Subcutaneous abdominal adipose tissue (tissue), 5 donors: ENCODE measurements at regions not wholly inside any gene's neighbourhood (a gene's known extent, or its start where the extent isn't known, plus 50 kb on each side); places are given as distances from the start of the nearest gene placed in this dataset.

Experiments used
- H3K27ac ChIP-seq: one replicate; pipeline ENCODE4 v1.7.0; 2013; ENCODE audit warnings: low read depth, mild to moderate bottlenecking, inconsistent platforms, low read length, moderate library complexity
- H3K27me3 ChIP-seq, 5 donors: one replicate each; pipeline ENCODE4 v1.7.0; 2013; ENCODE audit warnings: low read length in 5 of 5, inconsistent platforms in 1 of 5; ENCODE audit not compliant: control insufficient read depth in 5 of 5, insufficient read depth in 4 of 5
- H3K36me3 ChIP-seq, 5 donors: one replicate each; pipeline ENCODE4 v1.7.0; 2013; ENCODE audit warnings: low read length in 5 of 5; ENCODE audit not compliant: control insufficient read depth in 5 of 5, insufficient read depth in 5 of 5
- H3K4me1 ChIP-seq, 5 donors: one replicate each; pipeline ENCODE4 v1.7.0; 2013; ENCODE audit warnings: low read length in 5 of 5, mild to moderate bottlenecking in 3 of 5, moderate library complexity in 1 of 5; ENCODE audit not compliant: control insufficient read depth in 5 of 5, insufficient read depth in 5 of 5
- H3K4me3 ChIP-seq, 5 donors: one replicate each; pipeline ENCODE4 v1.7.0; 2013; ENCODE audit warnings: low read length in 5 of 5, low read depth in 1 of 5
- H3K9ac ChIP-seq, 5 donors: one replicate each; pipeline ENCODE4 v1.7.0; 2013; ENCODE audit warnings: low read length in 5 of 5, mild to moderate bottlenecking in 4 of 5, moderate library complexity in 3 of 5
- H3K9me3 ChIP-seq, 5 donors: one replicate each; pipeline ENCODE4 v1.7.0; 2013; ENCODE audit warnings: low read length in 5 of 5; ENCODE audit not compliant: control insufficient read depth in 5 of 5
- donor health status: healthy.
- donor health status: healthy.
- donor health status: healthy.
- donor health status: healthy.
- donor health status: healthy.

GRCh38 chr13:107678075-107678689 is 537.2 kb downstream of the LIG4 start:
- H3K36me3 ChIP-seq, result no peaks in the 10 kb centered on the region
- H3K4me1 ChIP-seq, result no peaks in the 10 kb centered on the region
- no peak overlapping the region for H3K9ac ChIP-seq
- no peaks in the 10 kb centered on the region for H3K27me3 ChIP-seq
- H3K9me3 ChIP-seq, result no peaks in the 10 kb centered on the region
- no peak overlapping the region for H3K27ac ChIP-seq
- no peak overlapping the region for H3K4me3 ChIP-seq

- no peaks in the 10 kb centered on the region for H3K9me3 ChIP-seq
- H3K36me3 ChIP-seq, result no peaks in the 10 kb centered on the region
- H3K4me1 ChIP-seq, result no peaks in the 10 kb centered on the region
- no peak overlapping the region for H3K4me3 ChIP-seq
- H3K9ac ChIP-seq, result no peak overlapping the region
- no peak overlapping the region for H3K27ac ChIP-seq
- H3K27me3 ChIP-seq, result no peaks in the 10 kb centered on the region
Observed at GRCh38 chr13:107675847-107676550, 539.3 kb downstream of the LIG4 start.

DNA sequence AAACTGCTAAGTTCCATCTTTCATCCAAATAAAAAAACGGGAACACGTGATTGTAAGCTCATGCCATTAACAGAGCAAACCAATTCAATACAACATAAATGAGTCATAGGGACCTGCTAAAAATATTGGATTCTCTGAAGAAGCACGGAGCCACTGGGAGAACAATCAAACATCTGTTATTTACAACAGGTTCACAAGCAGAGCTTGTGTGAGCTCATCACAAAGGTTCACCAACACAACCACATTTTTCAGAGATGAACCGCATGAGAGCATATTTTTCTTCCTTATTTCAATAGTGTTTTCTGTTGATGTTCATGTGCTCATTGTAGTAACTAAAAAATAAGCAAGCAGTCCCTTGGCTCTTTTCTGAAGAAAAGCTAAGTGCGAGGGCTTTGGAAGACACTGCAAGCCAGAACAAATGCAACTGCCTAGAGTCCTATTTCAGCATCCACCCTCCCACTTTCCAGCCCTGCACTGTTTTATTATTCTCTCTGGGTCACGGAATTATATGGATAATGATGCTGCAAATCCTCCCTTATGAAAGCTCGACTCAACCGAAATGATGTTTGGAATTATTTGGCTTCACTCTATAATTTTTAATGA is 545.8 kb downstream of the LIG4 start:
- Histone ChIP-seq H3K4me3 (no peak overlapping the region), H3K9me3 (no peaks in the 10 kb centered on the region), H3K4me1 (no peaks in the 10 kb centered on the region), H3K27me3 (no peaks in the 10 kb centered on the region), H3K27ac (no peak overlapping the region), H3K9ac (no peak overlapping the region), H3K36me3 (no peaks in the 10 kb centered on the region)

- Histone ChIP-seq H3K27ac (no peak overlapping the region), H3K4me3 (no peak overlapping the region), H3K36me3 (no peaks in the 10 kb centered on the region), H3K9ac (no peak overlapping the region), H3K27me3 (no peaks in the 10 kb centered on the region), H3K9me3 (no peaks in the 10 kb centered on the region), H3K4me1 (no peaks in the 10 kb centered on the region)
Observed at GRCh38 chr13:107665926-107666458, 549.3 kb downstream of the LIG4 start.

- H3K27ac ChIP-seq, result no peak overlapping the region
- peaks cover 0 to 1% (median 0%) of the 10 kb centered on the region in 5 donors for H3K9me3 ChIP-seq
- no peak overlapping the region for H3K9ac ChIP-seq
- H3K4me1 ChIP-seq, result no peaks in the 10 kb centered on the region
- no peaks in the 10 kb centered on the region for H3K36me3 ChIP-seq
- no peaks in the 10 kb centered on the region for H3K27me3 ChIP-seq
- H3K4me3 ChIP-seq, result no peak overlapping the region
Observed at GRCh38 chr13:107650081-107650701, 565.1 kb downstream of the LIG4 start.

DNA sequence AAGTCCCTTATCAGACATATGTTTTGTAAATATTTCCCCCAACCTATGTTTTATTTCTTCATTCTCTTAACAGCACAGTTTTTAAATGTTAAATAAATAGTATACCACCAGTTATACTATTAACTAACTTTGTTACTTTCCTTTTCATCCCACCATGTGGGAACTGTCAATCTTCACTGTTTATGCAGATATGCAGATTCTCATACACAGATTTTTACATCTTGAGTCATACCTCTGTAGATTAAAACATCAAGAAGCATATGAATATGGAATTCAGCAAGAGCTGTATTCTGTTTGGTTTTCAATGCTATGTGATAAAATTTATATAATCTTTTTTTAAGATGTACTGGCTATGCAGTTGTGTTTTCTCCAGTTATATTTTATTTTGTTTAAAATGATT is 566.3 kb downstream of the LIG4 start:
- H3K4me3 ChIP-seq, result no peak overlapping the region
- H3K9ac ChIP-seq, result no peak overlapping the region
- no peaks in the 10 kb centered on the region for H3K4me1 ChIP-seq
- peaks cover 0 to 5% (median 0%) of the 10 kb centered on the region in 5 donors for H3K9me3 ChIP-seq
- no peaks in the 10 kb centered on the region for H3K27me3 ChIP-seq
- H3K36me3 ChIP-seq, result no peaks in the 10 kb centered on the region
- H3K27ac ChIP-seq, result no peak overlapping the region

GRCh38 chr13:107644136-107644535 is 571.2 kb downstream of the LIG4 start:
- H3K27me3 ChIP-seq, result no peaks in the 10 kb centered on the region
- no peaks in the 10 kb centered on the region for H3K36me3 ChIP-seq
- H3K9ac ChIP-seq, result no peak overlapping the region
- H3K4me1 ChIP-seq, result no peaks in the 10 kb centered on the region
- H3K9me3 ChIP-seq, result peaks cover 0 to 5% (median 0%) of the 10 kb centered on the region in 5 donors
- no peak overlapping the region for H3K27ac ChIP-seq
- H3K4me3 ChIP-seq, result no peak overlapping the region

- H3K9me3 ChIP-seq, result peaks cover 0 to 5% (median 0%) of the 10 kb centered on the region in 5 donors
- no peaks in the 10 kb centered on the region for H3K27me3 ChIP-seq
- no peaks in the 10 kb centered on the region for H3K4me1 ChIP-seq
- no peaks in the 10 kb centered on the region for H3K36me3 ChIP-seq
- no peak overlapping the region for H3K27ac ChIP-seq
- H3K9ac ChIP-seq, result no peak overlapping the region
- H3K4me3 ChIP-seq, result no peak overlapping the region
Observed at GRCh38 chr13:107643615-107644014, 571.7 kb downstream of the LIG4 start.

- Histone ChIP-seq H3K9ac (no peak overlapping the region), H3K27me3 (no peaks in the 10 kb centered on the region), H3K9me3 (peaks cover 0 to 5% (median 0%) of the 10 kb centered on the region in 5 donors), H3K36me3 (no peaks in the 10 kb centered on the region), H3K4me3 (no peak overlapping the region), H3K27ac (no peak overlapping the region), H3K4me1 (no peaks in the 10 kb centered on the region)
Observed at GRCh38 chr13:107642831-107643230, 572.5 kb downstream of the LIG4 start.

- Histone ChIP-seq H3K4me1 (no peaks in the 10 kb centered on the region), H3K9ac (no peak overlapping the region), H3K36me3 (no peaks in the 10 kb centered on the region), H3K27ac (no peak overlapping the region), H3K27me3 (no peaks in the 10 kb centered on the region), H3K9me3 (peaks cover 0 to 5% (median 0%) of the 10 kb centered on the region in 5 donors), H3K4me3 (no peak overlapping the region)
Observed at GRCh38 chr13:107641574-107641973, 573.8 kb downstream of the LIG4 start.
